Activated CD8-positive, alpha-beta memory T cell treated with anti-CD3 and anti-CD28 coated beads, Interleukin-2, amount 10 ng/mL, durations not matched to agents 7 days and 5 days (primary cell): ENCODE measurements at regions not wholly inside any gene's neighbourhood (a gene's known extent, or its start where the extent isn't known, plus 50 kb on each side); places are given as distances from the start of the nearest gene placed in this dataset.

Experiments
- ATAC-seq: fragments of 150-1000 bp; cut with Tn5 transposase; one replicate; pipeline ENCODE4 v1.10.0; 2021; ENCODE audit warnings: moderate library complexity
- CTCF ChIA-PET: fragments of 350-600 bp; sonication (Branson Sonifier 250); formaldehyde crosslinking; loops from one replicate; lab custom pipeline; 2021; ENCODE audit warnings: antibody characterized with exemption; lab: Charles Lee
- DNase-seq: peaks from one replicate; pipeline ENCODE4 v3.0.0-alpha.2; 2020
- H3K27ac Mint-ChIP-seq: one replicate; pipeline ENCODE4 v1.8.0; 2021; ENCODE audit warnings: mild to moderate bottlenecking, mixed read lengths
- H3K27me3 Mint-ChIP-seq: one replicate; pipeline ENCODE4 v1.8.0; 2021; ENCODE audit warnings: mixed read lengths
- H3K36me3 Mint-ChIP-seq: one replicate; pipeline ENCODE4 v1.8.0; 2021; ENCODE audit warnings: mild to moderate bottlenecking, mixed read lengths
- H3K4me1 Mint-ChIP-seq: one replicate; pipeline ENCODE4 v1.8.0; 2021; ENCODE audit warnings: mixed read lengths
- H3K4me3 Mint-ChIP-seq: one replicate; pipeline ENCODE4 v1.8.0; 2021; ENCODE audit warnings: mild to moderate bottlenecking, moderate library complexity, mixed read lengths
- H3K9me3 Mint-ChIP-seq: one replicate; pipeline ENCODE4 v1.8.0; 2022; ENCODE audit warnings: low read depth, mixed read lengths

DNA sequence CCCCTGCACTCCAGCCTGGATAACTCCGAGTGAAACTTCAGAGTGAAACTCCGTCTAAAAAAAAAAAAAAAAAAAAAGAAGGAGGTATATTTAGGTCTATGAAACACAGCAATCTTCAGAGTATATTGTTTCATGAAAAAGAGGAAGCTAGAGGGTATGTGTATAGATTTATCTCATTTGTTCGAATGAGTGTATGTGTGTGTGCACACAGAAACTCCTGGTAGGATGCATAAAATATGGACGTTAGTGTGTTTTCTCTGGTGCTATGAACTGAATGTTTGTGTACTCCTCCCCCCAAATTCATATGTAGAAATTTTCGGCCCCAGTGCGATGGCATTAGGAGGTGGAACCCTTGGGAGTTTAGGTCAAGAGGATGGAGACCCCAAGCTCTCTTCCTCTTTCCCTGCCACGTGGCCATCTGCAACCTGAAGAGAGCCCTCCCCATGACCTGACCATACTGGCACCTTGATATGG lies 98.6 kb upstream of the KLF13 start:
- H3K36me3 Mint-ChIP-seq: no peaks in the 10 kb centered on the region
- peaks cover 10% of the 10 kb centered on the region for H3K4me1 Mint-ChIP-seq
- H3K9me3 Mint-ChIP-seq: no peaks in the 10 kb centered on the region
- no peak for DNase-seq
- peaks cover 7% of the 10 kb centered on the region for H3K27me3 Mint-ChIP-seq
- no peak for ATAC-seq
- no peak overlapping the region for H3K27ac Mint-ChIP-seq
- CTCF ChIA-PET: no interaction called here
- H3K4me3 Mint-ChIP-seq: no peak overlapping the region

DNA sequence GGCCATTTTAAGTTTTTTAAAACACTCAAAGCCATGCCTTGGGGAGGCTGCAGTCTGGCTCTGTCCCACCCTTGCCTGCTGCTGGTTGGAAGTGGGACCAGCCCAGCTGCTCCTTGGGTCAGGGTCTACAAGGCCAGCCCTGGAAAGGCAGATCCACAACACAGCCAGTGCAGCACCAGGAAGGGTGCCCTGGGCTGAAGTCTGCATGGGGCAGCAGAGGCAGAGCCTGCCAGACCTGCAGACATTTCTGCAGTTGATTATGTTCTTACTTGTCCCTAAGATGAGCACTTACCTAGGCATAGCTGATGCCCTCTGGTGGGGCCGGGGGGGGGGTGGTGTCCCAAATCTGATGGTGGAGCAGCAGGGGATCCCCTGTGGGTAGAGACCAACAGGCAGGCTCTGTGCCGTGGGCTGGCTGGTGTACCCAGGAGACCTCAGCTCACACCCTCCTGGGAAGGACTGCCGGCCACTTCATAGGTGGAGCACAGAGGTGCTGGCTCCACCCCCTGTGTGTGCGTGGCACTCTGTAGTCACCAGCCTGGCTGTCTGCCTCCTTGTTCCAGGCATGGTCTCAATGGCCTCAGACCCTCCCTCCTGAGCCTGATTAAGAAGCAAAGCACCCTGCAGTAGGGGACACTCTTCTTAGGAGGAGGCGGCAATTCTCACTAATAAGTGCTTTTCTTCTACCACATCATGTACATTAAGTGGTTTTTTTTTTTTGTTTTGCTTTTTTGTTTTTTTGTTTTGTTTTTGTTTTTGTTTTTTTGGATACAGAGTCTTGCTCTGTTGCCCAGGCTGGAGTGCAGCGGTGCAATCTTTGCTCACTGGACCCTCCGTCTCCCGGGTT lies 97.4 kb upstream of the KLF13 start:
- no peak for DNase-seq
- Mint-ChIP-seq H3K4me1 (peaks cover 6% of the 10 kb centered on the region), H3K27ac (no peak overlapping the region), H3K36me3 (no peaks in the 10 kb centered on the region), H3K27me3 (peaks cover 7% of the 10 kb centered on the region), H3K9me3 (no peaks in the 10 kb centered on the region), H3K4me3 (no peak overlapping the region)
- CTCF ChIA-PET: no interaction called here
- no peak for ATAC-seq

DNA sequence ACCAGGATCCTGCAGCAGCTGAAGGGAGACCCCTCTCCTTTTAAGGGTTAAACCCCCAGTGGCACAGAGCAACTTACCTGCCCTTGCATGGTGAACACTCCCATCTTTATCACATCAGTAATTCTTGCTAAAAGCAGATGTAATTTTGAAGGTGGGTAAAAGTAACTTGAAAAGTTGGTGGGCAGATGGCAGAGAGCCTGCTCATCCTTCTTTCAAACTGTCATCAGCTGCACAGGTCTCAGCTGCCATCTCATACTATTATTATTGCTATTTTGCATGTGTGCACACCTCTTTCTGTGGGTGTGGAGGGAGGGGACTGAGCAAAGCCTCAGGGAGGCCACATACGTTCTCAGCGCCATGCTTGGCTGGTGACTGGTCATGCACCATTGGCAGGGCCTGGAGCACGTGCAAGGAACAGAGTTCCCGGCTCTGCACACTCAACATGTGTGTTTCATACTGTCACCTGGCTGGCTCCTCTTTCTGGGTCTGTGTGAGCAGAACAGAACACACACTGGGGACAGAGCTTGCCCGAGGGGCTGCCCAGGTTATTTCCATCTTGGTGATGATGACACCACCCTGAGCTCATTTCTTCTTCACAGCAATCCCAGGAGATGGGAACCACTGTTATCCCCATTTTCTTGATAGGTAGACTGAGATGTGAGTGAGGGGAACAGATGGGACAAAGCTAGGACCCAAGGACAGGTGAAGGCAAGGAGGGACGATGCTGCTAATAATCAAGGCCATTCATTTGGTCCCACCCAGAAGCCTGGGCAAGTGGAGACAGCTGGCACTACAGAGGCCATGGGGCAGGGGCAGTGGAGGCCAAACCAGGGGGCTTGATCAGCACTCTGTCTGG lies 95.8 kb upstream of the KLF13 start:
- no peak for DNase-seq
- H3K4me3 Mint-ChIP-seq: no peak overlapping the region

DNA sequence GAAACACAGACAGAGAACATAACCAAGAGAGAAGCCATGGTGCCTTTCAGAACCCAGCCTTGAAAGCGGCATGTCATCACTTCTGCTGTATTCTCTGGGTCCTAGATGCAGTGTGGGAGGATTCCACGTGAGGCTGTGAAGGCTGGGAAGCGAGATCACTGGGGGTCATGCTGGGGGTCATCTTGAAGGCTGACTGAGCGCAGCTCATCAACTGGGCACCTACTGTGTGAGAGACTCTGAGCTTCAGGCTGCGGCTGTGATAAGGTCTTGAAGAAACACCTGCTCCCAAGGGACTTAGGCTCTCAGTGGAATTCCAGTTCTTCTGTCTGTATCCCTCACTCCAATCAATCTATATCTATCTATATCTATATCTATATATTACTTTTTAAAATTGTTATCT lies 91.8 kb upstream of the KLF13 start:
- no peak for ATAC-seq
- Mint-ChIP-seq H3K9me3 (no peaks in the 10 kb centered on the region), H3K27me3 (peaks cover 3% of the 10 kb centered on the region), H3K36me3 (no peaks in the 10 kb centered on the region), H3K4me1 (peaks cover 11% of the 10 kb centered on the region), H3K4me3 (no peak overlapping the region), H3K27ac (no peak overlapping the region)
- no peak for DNase-seq
- CTCF ChIA-PET: no interaction called here

More for the DNA sequence above, 95.8 kb upstream of the KLF13 start:
- Mint-ChIP-seq H3K27me3 (peaks cover 7% of the 10 kb centered on the region), H3K36me3 (no peaks in the 10 kb centered on the region), H3K27ac (no peak overlapping the region), H3K9me3 (no peaks in the 10 kb centered on the region), H3K4me1 (no peaks in the 10 kb centered on the region)
- CTCF ChIA-PET: interaction anchor here (1.6 kb wide), 1 partner anchor 258 kb away, joined by 4 read pairs; no protein-coding TSS in a partner anchor
- ATAC-seq: no peak

DNA sequence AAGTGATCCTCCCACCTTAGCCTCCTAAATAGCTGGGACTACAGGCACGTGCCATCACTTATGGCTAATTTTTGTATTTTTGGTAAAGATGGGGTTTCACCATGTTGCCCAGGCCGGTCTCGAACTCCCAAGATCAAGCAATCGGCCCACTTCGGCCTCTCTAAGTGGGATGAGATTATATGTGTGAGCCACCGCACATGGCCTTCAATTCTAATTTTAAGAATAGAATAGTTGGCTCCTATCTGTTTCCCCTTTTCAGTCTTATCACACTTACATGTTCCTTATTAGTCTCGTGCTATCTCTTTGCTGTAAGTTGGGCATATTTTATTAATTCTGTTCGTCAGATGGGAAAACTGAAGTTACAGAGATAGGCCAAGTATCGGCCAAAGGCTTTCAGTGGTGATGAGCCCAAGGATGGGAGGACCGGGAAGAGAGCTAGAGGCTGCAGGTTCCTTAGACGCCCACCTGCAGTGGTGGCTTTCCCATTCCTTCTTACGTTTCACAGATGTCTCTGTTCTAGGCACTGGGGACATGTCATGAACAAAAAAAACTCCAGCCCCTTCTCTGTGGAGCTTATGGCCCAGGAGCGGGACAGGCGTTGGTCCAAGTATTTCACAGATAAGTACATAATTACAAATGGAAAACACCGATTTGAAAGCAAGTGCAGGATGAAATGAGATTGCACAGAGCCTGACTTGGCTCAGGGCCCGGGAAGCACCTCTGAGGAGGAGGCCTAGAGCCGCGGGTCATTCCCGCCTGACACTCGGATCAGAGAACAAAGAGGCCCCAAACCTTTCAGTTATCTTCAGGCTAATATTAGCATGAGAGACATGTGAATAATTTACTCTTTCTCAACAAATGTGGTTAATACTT lies 91.1 kb upstream of the KLF13 start:
- DNase-seq (no peak), ATAC-seq (no peak)
- H3K27ac Mint-ChIP-seq: no peak overlapping the region
- H3K36me3 Mint-ChIP-seq: no peaks in the 10 kb centered on the region
- H3K27me3 Mint-ChIP-seq: peaks cover 3% of the 10 kb centered on the region
- CTCF ChIA-PET: no interaction called here
- H3K4me1 Mint-ChIP-seq: peaks cover 13% of the 10 kb centered on the region
- H3K4me3 Mint-ChIP-seq: no peak overlapping the region
- H3K9me3 Mint-ChIP-seq: no peaks in the 10 kb centered on the region

DNA sequence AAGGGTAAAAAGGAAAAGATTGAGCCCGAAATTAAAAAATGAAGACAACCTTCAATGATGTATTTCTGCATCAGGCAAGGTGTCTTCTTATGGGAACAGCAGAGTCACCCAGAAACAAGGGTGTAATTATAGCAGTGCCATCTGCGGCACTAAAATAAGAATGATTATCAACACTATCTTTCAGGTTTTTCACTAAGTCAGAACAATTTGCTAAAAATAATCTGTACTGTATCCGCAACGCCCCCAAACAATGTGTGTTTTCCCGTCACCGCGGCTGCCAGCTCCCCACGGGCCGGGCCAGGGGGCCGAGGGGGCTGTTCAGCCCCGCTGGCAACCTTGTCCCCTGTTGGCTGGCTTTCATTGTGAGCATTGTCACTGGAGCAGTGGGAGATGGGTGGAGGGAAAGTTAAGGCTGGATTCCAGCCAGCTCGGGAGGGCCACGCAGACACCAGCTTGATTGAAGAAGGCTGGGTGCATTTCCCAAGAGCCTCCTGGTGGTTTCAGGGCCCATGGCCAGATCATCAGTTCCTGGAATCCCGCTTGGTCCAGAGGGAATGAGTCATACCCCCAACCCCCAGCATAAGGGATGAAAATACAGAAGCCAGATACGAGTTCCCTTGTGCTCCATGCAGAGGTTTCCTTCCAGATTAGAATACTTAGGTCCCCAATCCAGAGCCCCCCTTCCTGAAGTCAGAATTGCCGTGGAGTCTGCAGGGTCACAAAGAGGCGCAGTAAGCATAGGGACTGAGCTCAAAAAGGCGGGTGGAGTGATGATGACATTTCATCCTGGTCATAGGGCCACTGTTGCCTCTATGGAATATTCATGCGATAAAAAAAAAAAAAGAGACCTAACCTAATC lies 90.2 kb upstream of the KLF13 start:
- H3K9me3 Mint-ChIP-seq: no peaks in the 10 kb centered on the region
- H3K4me1 Mint-ChIP-seq: peaks cover 18% of the 10 kb centered on the region
- H3K4me3 Mint-ChIP-seq: no peak overlapping the region
- no peak overlapping the region for H3K27ac Mint-ChIP-seq
- H3K36me3 Mint-ChIP-seq: no peaks in the 10 kb centered on the region
- peaks cover 3% of the 10 kb centered on the region for H3K27me3 Mint-ChIP-seq
- no peak for DNase-seq
- CTCF ChIA-PET: interaction anchor here (1.0 kb wide), 1 partner anchor 22 kb away, joined by 3 read pairs; no protein-coding TSS in a partner anchor
- no peak for ATAC-seq

DNA sequence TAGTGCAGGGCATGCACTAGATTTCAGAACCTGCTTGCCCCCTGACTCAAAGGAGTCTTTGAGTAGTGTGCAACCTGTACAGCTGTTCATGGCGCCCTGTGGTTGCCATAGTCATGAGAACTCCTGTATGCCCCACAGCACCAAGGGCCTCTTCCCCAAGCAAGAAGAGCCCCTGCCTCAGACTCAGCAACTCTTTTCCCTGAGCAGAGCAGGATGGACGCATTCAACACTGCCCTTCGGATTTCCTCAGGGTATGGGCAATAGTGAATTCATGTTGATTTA lies 89.7 kb upstream of the KLF13 start:
- no peak overlapping the region for H3K4me3 Mint-ChIP-seq
- H3K9me3 Mint-ChIP-seq: no peaks in the 10 kb centered on the region
- no peak for DNase-seq

DNA sequence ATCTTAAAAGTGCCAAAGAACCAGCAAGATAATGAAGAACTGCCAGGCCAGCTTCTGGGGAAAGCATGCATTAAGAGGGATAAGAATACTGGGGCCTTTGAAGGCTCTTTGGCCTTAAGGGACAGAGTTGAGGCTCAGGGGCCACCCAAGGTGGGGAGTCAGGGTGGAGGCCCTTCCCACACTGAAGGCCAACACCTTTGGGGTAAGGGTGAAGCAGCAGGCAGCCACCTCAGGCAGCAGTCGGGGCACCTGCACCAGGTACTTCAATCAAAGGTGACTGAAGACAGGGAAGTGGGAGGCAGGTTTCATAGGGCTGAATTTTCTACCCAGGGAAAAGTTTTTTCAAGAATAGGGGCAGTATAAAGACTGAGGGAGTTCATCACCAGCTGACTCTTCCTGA lies 87.7 kb upstream of the KLF13 start:
- no peak for DNase-seq
- H3K27me3 Mint-ChIP-seq: no peaks in the 10 kb centered on the region
- peak overlapping the region; percentile 67 for H3K27ac Mint-ChIP-seq
- H3K4me3 Mint-ChIP-seq: no peak overlapping the region
- H3K4me1 Mint-ChIP-seq: peaks cover 27% of the 10 kb centered on the region
- no peak for ATAC-seq
- CTCF ChIA-PET: interaction anchor here (0.9 kb wide), 1 partner anchor 24 kb away, joined by 3 read pairs; no protein-coding TSS in a partner anchor
- no peaks in the 10 kb centered on the region for H3K36me3 Mint-ChIP-seq
- H3K9me3 Mint-ChIP-seq: no peaks in the 10 kb centered on the region

More for the DNA sequence above, 89.7 kb upstream of the KLF13 start:
- Mint-ChIP-seq H3K27ac (no peak overlapping the region), H3K36me3 (no peaks in the 10 kb centered on the region), H3K27me3 (peaks cover 3% of the 10 kb centered on the region), H3K4me1 (peaks cover 23% of the 10 kb centered on the region)
- CTCF ChIA-PET: interaction anchor here (1.0 kb wide), 1 partner anchor 22 kb away, joined by 3 read pairs; no protein-coding TSS in a partner anchor
- ATAC-seq: no peak

DNA sequence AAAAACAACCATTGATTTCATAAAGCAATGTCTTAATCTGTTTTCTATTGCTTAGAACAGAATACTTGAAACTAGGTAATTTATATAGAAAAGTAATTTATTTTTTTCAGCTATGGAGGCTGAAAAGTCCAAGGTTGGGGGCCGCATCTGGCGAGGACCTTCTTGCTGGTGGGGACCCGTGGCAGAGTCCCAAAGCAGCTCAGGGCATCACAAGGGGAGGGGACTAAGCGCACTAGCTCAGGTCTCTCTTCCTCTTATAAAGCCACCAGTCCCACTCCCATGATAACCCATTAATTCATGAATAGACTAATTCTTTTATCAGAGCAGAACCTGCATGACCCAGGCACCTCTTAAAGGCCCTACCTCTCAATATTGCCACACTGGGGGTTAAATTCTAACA lies 87.2 kb upstream of the KLF13 start:
- Mint-ChIP-seq H3K27me3 (no peaks in the 10 kb centered on the region), H3K9me3 (no peaks in the 10 kb centered on the region), H3K4me3 (no peak overlapping the region), H3K36me3 (no peaks in the 10 kb centered on the region), H3K4me1 (peaks cover 30% of the 10 kb centered on the region), H3K27ac (no peak overlapping the region)
- CTCF ChIA-PET: interaction anchor here (0.9 kb wide), 1 partner anchor 25 kb away, joined by 3 read pairs; no protein-coding TSS in a partner anchor
- DNase-seq: no peak
- no peak for ATAC-seq

DNA sequence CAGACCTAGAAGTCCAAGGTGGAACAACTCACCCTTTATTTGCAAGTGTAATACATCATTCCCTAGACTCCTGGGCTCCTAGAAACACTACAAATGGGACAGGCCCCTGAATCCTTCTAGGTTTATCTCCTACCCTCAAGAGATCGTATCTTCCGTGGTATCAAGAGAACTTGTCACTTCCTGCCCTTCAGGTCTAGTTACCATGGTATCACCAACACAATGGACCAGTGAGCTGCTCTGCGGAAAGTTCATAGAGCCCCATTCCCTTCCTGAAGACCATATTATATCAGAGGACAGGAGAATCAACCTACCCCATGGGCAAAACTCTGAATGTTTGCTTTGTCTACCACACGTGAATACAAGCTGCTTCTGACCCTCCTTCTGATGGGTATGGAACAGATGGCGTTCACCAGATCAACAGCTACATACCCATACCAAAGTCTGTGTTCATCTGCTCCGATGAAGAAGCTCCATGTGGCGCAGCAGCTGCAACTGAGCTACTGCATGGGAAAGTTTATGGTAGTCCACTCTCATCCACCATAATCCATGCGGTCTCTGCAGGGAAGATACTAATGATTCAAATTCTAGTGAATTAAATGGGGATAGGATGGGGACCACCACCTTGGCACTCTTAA lies 84.6 kb upstream of the KLF13 start:
- H3K4me3 Mint-ChIP-seq: no peak overlapping the region
- H3K36me3 Mint-ChIP-seq: no peaks in the 10 kb centered on the region
- peak; percentile 66 for DNase-seq
- peak overlapping the region; percentile 76 for H3K27ac Mint-ChIP-seq
- H3K4me1 Mint-ChIP-seq: peaks cover 52% of the 10 kb centered on the region
- no peaks in the 10 kb centered on the region for H3K9me3 Mint-ChIP-seq
- CTCF ChIA-PET: interaction anchor here (0.7 to 1.6 kb wide), 8 partner anchors 15 to 86 kb away, joined by 3 to 7 read pairs (median 3); no protein-coding TSS in a partner anchor
- peak; percentile 79 for ATAC-seq
- H3K27me3 Mint-ChIP-seq: no peaks in the 10 kb centered on the region

DNA sequence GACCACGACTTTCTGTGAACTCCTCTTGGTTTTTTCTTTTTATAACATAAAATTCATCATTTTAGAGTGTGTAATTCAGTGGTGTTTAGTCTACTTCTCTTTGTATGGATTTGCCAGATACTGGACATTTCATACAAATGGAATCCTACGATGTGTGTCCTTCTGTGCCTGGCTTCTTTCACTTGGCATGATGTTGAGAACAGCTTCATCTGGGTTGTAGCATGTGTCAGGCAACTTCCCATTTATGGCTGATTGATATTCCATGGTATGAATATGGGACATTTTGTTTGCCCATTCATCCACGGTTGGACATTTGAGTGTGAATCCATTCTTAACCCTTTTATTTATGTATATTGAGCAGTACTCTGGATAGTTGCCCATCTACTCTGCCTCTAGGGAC lies 82.7 kb upstream of the KLF13 start:
- no peak overlapping the region for H3K27ac Mint-ChIP-seq

More for the DNA sequence above, 82.7 kb upstream of the KLF13 start:
- Mint-ChIP-seq H3K36me3 (no peaks in the 10 kb centered on the region), H3K4me1 (peaks cover 48% of the 10 kb centered on the region), H3K27me3 (no peaks in the 10 kb centered on the region), H3K4me3 (no peak overlapping the region), H3K9me3 (no peaks in the 10 kb centered on the region)
- CTCF ChIA-PET: no interaction called here
- ATAC-seq (no peak), DNase-seq (no peak)
